ENCODE measurements at regions not wholly inside any gene's neighbourhood (a gene's known extent, or its start where the extent isn't known, plus 50 kb on each side); places are given as distances from the start of the nearest gene placed in this dataset.

GRCh38 chr5:122222580-122222979 is 89.5 kb upstream of the SNCAIP start:
- TF ChIP-seq TAF1 (IDR thresholded peaks at IDR 0.05; ENCODE audit: low read depth, low read length), result no peak
- no peak for TF ChIP-seq POLR2AphosphoS5 (IDR thresholded peaks at IDR 0.05; ENCODE audit: low read depth, low read length)
- no peak for TF ChIP-seq POLR2A (IDR thresholded peaks at IDR 0.05; ENCODE audit: low read depth, low read length)
- TF ChIP-seq SPI1 (IDR thresholded peaks at IDR 0.05; ENCODE audit: low read depth, low read length), result no peak
- no peak for TF ChIP-seq PAX5 (IDR thresholded peaks at IDR 0.05; ENCODE audit: insufficient read depth, low read length, severe bottlenecking)
